ENCODE measurements at regions not wholly inside any gene's neighbourhood (a gene's known extent, or its start where the extent isn't known, plus 50 kb on each side); places are given as distances from the start of the nearest gene placed in this dataset.

- in situ Hi-C loops (cut with HindIII; ENCODE audit: low sequenced_read_pairs): no loop called here
- DNase-seq (ENCODE audit: low spot score): no peak
These were observed 386.1 kb downstream of the MATN1 start for GRCh38 chr1:30337324-30337620.

- in situ Hi-C loops (cut with HindIII; ENCODE audit: low sequenced_read_pairs): no loop called here
- no peak for DNase-seq (ENCODE audit: low spot score)
These were observed 386.6 kb downstream of the MATN1 start for GRCh38 chr1:30336550-30337323.

- in situ Hi-C loops (cut with HindIII; ENCODE audit: low sequenced_read_pairs): no loop called here
- DNase-seq (ENCODE audit: low spot score): no peak
These were observed 387.4 kb downstream of the MATN1 start for GRCh38 chr1:30335997-30336390.

- in situ Hi-C loops (cut with HindIII; ENCODE audit: low sequenced_read_pairs): no loop called here
These were observed 387.9 kb downstream of the MATN1 start for GRCh38 chr1:30335389-30335996.

GRCh38 chr1:30334767-30335166 lies 388.6 kb downstream of the MATN1 start:
- no peak for DNase-seq (ENCODE audit: low spot score)
- in situ Hi-C loops (cut with HindIII; ENCODE audit: low sequenced_read_pairs): no loop called here

More at GRCh38 chr1:30335389-30335996, 387.9 kb downstream of the MATN1 start:
- DNase-seq (ENCODE audit: low spot score): no peak

- no peak for DNase-seq (ENCODE audit: low spot score)
- in situ Hi-C loops (cut with HindIII; ENCODE audit: low sequenced_read_pairs): no loop called here
These were observed 391.0 kb downstream of the MATN1 start for GRCh38 chr1:30332116-30333094.

GRCh38 chr1:30331415-30332065 lies 391.8 kb downstream of the MATN1 start:
- in situ Hi-C loops (cut with HindIII; ENCODE audit: low sequenced_read_pairs): no loop called here
- no peak for DNase-seq (ENCODE audit: low spot score)

GRCh38 chr1:30330644-30331043 lies 392.7 kb downstream of the MATN1 start:
- no peak for DNase-seq (ENCODE audit: low spot score)
- in situ Hi-C loops (cut with HindIII; ENCODE audit: low sequenced_read_pairs): no loop called here

GRCh38 chr1:30329802-30330557 lies 393.4 kb downstream of the MATN1 start:
- DNase-seq (ENCODE audit: low spot score): no peak

GRCh38 chr1:30329263-30329753 lies 394.1 kb downstream of the MATN1 start:
- no peak for DNase-seq (ENCODE audit: low spot score)

More at GRCh38 chr1:30329802-30330557, 393.4 kb downstream of the MATN1 start:
- in situ Hi-C loops (cut with HindIII; ENCODE audit: low sequenced_read_pairs): no loop called here

GRCh38 chr1:30328401-30329262 lies 394.8 kb downstream of the MATN1 start:
- in situ Hi-C loops (cut with HindIII; ENCODE audit: low sequenced_read_pairs): no loop called here
- no peak for DNase-seq (ENCODE audit: low spot score)

More at GRCh38 chr1:30329263-30329753, 394.1 kb downstream of the MATN1 start:
- in situ Hi-C loops (cut with HindIII; ENCODE audit: low sequenced_read_pairs): no loop called here

GRCh38 chr1:30328100-30328370 lies 395.4 kb downstream of the MATN1 start:
- in situ Hi-C loops (cut with HindIII; ENCODE audit: low sequenced_read_pairs): no loop called here
- DNase-seq (ENCODE audit: low spot score): no peak

GRCh38 chr1:30327370-30328099 lies 395.9 kb downstream of the MATN1 start:
- DNase-seq (ENCODE audit: low spot score): no peak

GRCh38 chr1:30325999-30326398 lies 397.4 kb downstream of the MATN1 start:
- no peak for DNase-seq (ENCODE audit: low spot score)
- in situ Hi-C loops (cut with HindIII; ENCODE audit: low sequenced_read_pairs): no loop called here

More at GRCh38 chr1:30327370-30328099, 395.9 kb downstream of the MATN1 start:
- in situ Hi-C loops (cut with HindIII; ENCODE audit: low sequenced_read_pairs): no loop called here

- in situ Hi-C loops (cut with HindIII; ENCODE audit: low sequenced_read_pairs): no loop called here
- DNase-seq (ENCODE audit: low spot score): no peak
These were observed 398.1 kb downstream of the MATN1 start for GRCh38 chr1:30325085-30325935.
